ENCODE measurements at regions not wholly inside any gene's neighbourhood (a gene's known extent, or its start where the extent isn't known, plus 50 kb on each side); places are given as distances from the start of the nearest gene placed in this dataset.

- TF ChIP-seq POLR2AphosphoS5 (IDR thresholded peaks at IDR 0.05; ENCODE audit: low read depth, low read length): no peak
- TF ChIP-seq REST (IDR thresholded peaks at IDR 0.05; ENCODE audit: insufficient read depth in 1 of 2, low read depth in 2 of 2, low read length in 2 of 2): no peak
Measured at GRCh38 chr9:118665226-118665919, 703.9 kb downstream of the BRINP1 start.
